BLaER1 treated with 17β-estradiol and CSF1 and Interleukin-3, amounts not matched to agents 10 nM and 100 nM (cell line): ENCODE measurements at regions not wholly inside any gene's neighbourhood (a gene's known extent, or its start where the extent isn't known, plus 50 kb on each side); places are given as distances from the start of the nearest gene placed in this dataset.

Experiments used
- H3K27ac ChIP-seq, 11 experiments: shearing (Covaris generic); formaldehyde crosslinking; 2 replicates each; pipeline ENCODE4 v1.8.1; 2022
- H3K27me3 ChIP-seq, 11 experiments: shearing (Covaris generic); formaldehyde crosslinking; 2 replicates each; pipeline ENCODE4 v1.8.1; 2022
- H3K36me3 ChIP-seq, 11 experiments: shearing (Covaris generic); formaldehyde crosslinking; 2 replicates each; pipeline ENCODE4 v1.8.1; 2022
- H3K4me1 ChIP-seq, 10 experiments: shearing (Covaris generic); formaldehyde crosslinking; 2 replicates each; pipeline ENCODE4 v1.8.1; 2022
- H3K4me2 ChIP-seq, 11 experiments: shearing (Covaris generic); formaldehyde crosslinking; 2 replicates each; pipeline ENCODE4 v1.8.1; 2022
- H3K4me3 ChIP-seq, 10 experiments: shearing (Covaris generic); formaldehyde crosslinking; 2 replicates each; pipeline ENCODE4 v1.8.1; 2022
- H3K9ac ChIP-seq, 11 experiments: shearing (Covaris generic); formaldehyde crosslinking; 2 replicates each; pipeline ENCODE4 v1.8.1; 2022
- H3K9me3 ChIP-seq, 11 experiments: shearing (Covaris generic); formaldehyde crosslinking; replicated peaks in 1 of 11; 2 replicates each; pipeline ENCODE4 v1.8.1; 2022
- H4K20me1 ChIP-seq, 11 experiments: shearing (Covaris generic); formaldehyde crosslinking; 2 replicates each; pipeline ENCODE4 v1.8.1; 2022
- Cebpa-rat ChIP-seq, 11 experiments: shearing (Covaris generic); IDR thresholded peaks; 2 replicates each; pipeline ENCODE4 v1.8.1; 2022

DNA sequence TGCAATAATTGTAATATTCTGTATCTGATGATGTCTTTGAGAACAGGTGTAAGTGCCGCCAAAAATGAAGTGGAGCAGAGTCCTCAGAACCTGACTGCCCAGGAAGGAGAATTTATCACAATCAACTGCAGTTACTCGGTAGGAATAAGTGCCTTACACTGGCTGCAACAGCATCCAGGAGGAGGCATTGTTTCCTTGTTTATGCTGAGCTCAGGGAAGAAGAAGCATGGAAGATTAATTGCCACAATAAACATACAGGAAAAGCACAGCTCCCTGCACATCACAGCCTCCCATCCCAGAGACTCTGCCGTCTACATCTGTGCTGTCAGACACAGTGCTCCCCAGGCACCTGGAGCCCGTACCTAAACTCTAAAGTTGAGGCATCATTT is 268.7 kb downstream of the DAD1 start:
- no peak overlapping the region for H3K4me3 ChIP-seq
- no peak overlapping the region for H3K27ac ChIP-seq
- no peaks in the 10 kb centered on the region for H3K27me3 ChIP-seq
- TF ChIP-seq Cebpa-rat (IDR thresholded peaks at IDR 0.05) = no peak
- H4K20me1 ChIP-seq = no peaks in the 10 kb centered on the region
- H3K36me3 ChIP-seq = no peaks in the 10 kb centered on the region
- H3K4me1 ChIP-seq = no peaks in the 10 kb centered on the region
- H3K9me3 ChIP-seq = no peaks in the 10 kb centered on the region
- H3K4me2 ChIP-seq = no peak overlapping the region
- H3K9ac ChIP-seq = no peak overlapping the region

DNA sequence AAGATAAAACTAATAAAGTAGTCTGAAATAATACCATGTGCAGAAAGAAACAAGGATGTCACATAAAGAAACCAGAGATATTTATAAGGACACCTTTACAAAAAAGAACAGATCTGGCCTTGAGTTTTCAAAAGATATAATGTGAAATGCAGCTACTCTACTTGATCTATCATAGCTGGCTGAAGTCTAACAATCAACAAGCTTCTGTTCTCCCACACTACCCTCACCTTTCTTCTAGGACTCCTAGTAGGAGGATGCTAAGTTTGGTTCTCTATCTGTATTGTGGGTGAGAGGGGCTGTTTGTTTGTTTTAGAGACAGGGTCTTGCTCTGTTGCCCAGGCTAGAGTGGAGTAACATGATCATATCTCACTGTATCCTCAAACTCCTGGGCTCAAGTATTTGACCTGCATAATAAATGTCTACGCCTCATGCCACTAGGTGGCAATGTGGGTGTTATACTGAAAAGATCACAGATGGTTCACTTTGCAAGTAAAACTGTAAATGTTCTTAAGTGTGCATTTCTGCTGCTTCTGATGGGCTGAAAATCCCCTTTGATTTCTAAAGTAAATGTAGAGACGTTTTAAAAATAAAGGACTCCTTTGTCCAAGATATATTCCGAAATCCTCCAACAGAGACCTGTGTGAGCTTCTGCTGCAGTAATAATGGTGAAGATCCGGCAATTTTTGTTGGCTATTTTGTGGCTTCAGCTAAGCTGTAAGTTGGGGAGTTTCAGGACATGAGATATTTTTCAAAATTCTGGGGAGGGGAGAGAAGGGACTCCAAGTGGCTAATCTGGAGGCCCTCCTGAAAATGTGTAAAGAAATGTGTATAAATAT is 269.3 kb downstream of the DAD1 start:
- Histone ChIP-seq H3K9ac (no peak overlapping the region), H4K20me1 (no peaks in the 10 kb centered on the region), H3K4me3 (no peak overlapping the region), H3K4me1 (no peaks in the 10 kb centered on the region), H3K27ac (no peak overlapping the region), H3K36me3 (no peaks in the 10 kb centered on the region), H3K4me2 (no peak overlapping the region), H3K27me3 (no peaks in the 10 kb centered on the region), H3K9me3 (no peaks in the 10 kb centered on the region)
- TF ChIP-seq Cebpa-rat (IDR thresholded peaks at IDR 0.05) = no peak

DNA sequence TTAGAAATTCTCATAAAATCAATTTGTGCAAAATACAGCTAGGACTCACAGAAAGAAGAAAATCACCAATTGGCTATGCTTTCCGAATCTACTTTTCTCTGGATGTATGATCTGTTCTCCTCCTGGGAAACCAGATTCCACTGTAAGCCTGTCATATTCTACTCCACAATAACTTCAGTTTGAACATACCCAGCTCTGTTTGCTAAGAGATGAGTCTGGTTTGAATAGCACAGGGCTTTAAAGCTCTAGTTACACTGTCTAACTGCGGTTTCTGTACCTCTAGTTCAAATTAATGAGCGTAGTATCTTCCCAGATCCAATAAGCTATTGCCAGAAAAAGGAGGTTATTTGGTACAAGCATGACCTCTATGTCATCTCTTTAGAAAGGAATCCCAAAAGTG is 270.1 kb downstream of the DAD1 start:
- no peak overlapping the region for H3K4me3 ChIP-seq
- no peak for TF ChIP-seq Cebpa-rat (IDR thresholded peaks at IDR 0.05)
- H3K27ac ChIP-seq = no peak overlapping the region
- H3K4me2 ChIP-seq = no peak overlapping the region
- no peaks in the 10 kb centered on the region for H4K20me1 ChIP-seq
- H3K4me1 ChIP-seq = no peaks in the 10 kb centered on the region
- H3K27me3 ChIP-seq = no peaks in the 10 kb centered on the region
- no peaks in the 10 kb centered on the region for H3K9me3 ChIP-seq
- H3K9ac ChIP-seq = no peak overlapping the region
- no peaks in the 10 kb centered on the region for H3K36me3 ChIP-seq

GRCh38 chr14:22316473-22316872 is 272.6 kb downstream of the DAD1 start:
- no peaks in the 10 kb centered on the region for H3K9me3 ChIP-seq
- H3K36me3 ChIP-seq = no peaks in the 10 kb centered on the region
- H3K4me3 ChIP-seq = no peak overlapping the region
- H3K4me1 ChIP-seq = peaks cover 0 to 8% (median 0%) of the 10 kb centered on the region in 10 experiments; a peak in 4 of 20 replicates
- no peaks in the 10 kb centered on the region for H3K27me3 ChIP-seq
- no peak overlapping the region for H3K27ac ChIP-seq
- no peak overlapping the region for H3K9ac ChIP-seq
- H3K4me2 ChIP-seq = no peak overlapping the region
- H4K20me1 ChIP-seq = no peaks in the 10 kb centered on the region
- peak in 2 of 11 experiments; percentile 42 to 43; a peak in 2 of 22 replicates for TF ChIP-seq Cebpa-rat (IDR thresholded peaks at IDR 0.05)

DNA sequence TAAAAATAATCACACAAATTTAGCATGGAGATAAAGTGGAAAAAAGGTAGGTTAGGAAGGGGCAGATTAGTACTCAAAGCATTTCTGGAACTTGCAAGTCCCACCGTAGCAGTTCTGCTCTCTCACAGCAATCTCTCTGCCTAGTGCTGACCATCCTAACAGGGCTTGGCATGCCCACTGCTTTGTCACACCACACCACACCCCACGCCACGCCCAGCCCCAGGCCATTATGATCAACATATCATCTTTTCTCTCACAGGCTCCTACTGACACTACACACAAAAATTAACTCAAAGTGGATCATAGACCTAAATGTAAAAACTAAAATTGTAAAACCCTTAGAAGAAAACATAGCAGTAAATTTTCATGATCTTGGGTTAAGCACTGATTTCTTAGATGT is 273.7 kb downstream of the DAD1 start:
- Histone ChIP-seq H3K27ac (no peak overlapping the region), H4K20me1 (no peaks in the 10 kb centered on the region), H3K4me2 (no peak overlapping the region), H3K27me3 (no peaks in the 10 kb centered on the region), H3K4me1 (peaks cover 0 to 8% (median 0%) of the 10 kb centered on the region in 10 experiments; a peak in 4 of 20 replicates), H3K9ac (no peak overlapping the region), H3K9me3 (no peaks in the 10 kb centered on the region), H3K4me3 (no peak overlapping the region), H3K36me3 (no peaks in the 10 kb centered on the region)
- no peak for TF ChIP-seq Cebpa-rat (IDR thresholded peaks at IDR 0.05)

GRCh38 chr14:22314183-22314820 is 274.7 kb downstream of the DAD1 start:
- TF ChIP-seq Cebpa-rat (IDR thresholded peaks at IDR 0.05) = no peak
- H3K4me2 ChIP-seq = no peak overlapping the region

GRCh38 chr14:22313172-22313801 is 275.7 kb downstream of the DAD1 start:
- no peaks in the 10 kb centered on the region for H3K27me3 ChIP-seq

More at GRCh38 chr14:22314183-22314820, 274.7 kb downstream of the DAD1 start:
- Histone ChIP-seq H3K4me1 (peaks cover 0 to 8% (median 0%) of the 10 kb centered on the region in 10 experiments; a peak in 4 of 20 replicates), H3K27me3 (no peaks in the 10 kb centered on the region), H3K27ac (no peak overlapping the region), H3K9ac (no peak overlapping the region), H3K9me3 (no peaks in the 10 kb centered on the region), H3K36me3 (no peaks in the 10 kb centered on the region), H3K4me3 (no peak overlapping the region), H4K20me1 (no peaks in the 10 kb centered on the region)

DNA sequence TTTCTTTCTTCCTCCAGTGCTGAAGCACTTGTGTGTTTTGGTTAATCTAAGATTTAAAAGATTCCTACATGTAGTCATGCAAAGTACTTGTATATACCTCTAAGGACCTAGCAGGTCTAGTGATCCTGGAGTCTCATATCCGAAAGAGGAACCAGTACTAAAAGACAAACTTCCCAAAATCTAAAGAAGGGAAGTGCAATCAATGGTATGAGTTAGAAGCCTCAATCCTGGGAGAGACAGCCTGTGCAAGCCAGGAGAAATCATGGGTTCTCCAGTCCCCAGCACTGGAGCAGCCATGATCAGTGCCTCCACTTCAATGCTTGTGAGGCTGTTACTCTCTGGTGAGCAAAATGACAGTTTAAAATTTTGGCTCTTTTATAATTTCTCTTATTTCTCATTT is 277.4 kb downstream of the DAD1 start:
- Histone ChIP-seq H3K36me3 (no peaks in the 10 kb centered on the region), H3K4me3 (no peak overlapping the region), H3K9me3 (no peaks in the 10 kb centered on the region), H3K27ac (no peak overlapping the region), H4K20me1 (no peaks in the 10 kb centered on the region), H3K27me3 (no peaks in the 10 kb centered on the region), H3K9ac (no peak overlapping the region), H3K4me2 (peak overlapping the region in 2 of 11 experiments; percentile 9 to 55; a peak in 2 of 22 replicates), H3K4me1 (peaks cover 0 to 8% (median 0%) of the 10 kb centered on the region in 10 experiments; a peak in 4 of 20 replicates)
- TF ChIP-seq Cebpa-rat (IDR thresholded peaks at IDR 0.05) = no peak

More at GRCh38 chr14:22313172-22313801, 275.7 kb downstream of the DAD1 start:
- Histone ChIP-seq H3K9me3 (no peaks in the 10 kb centered on the region), H3K4me1 (peaks cover 0 to 8% (median 0%) of the 10 kb centered on the region in 10 experiments; a peak in 4 of 20 replicates), H3K27ac (no peak overlapping the region), H3K9ac (no peak overlapping the region), H4K20me1 (no peaks in the 10 kb centered on the region), H3K4me3 (no peak overlapping the region), H3K4me2 (no peak overlapping the region), H3K36me3 (no peaks in the 10 kb centered on the region)
- no peak for TF ChIP-seq Cebpa-rat (IDR thresholded peaks at IDR 0.05)

DNA sequence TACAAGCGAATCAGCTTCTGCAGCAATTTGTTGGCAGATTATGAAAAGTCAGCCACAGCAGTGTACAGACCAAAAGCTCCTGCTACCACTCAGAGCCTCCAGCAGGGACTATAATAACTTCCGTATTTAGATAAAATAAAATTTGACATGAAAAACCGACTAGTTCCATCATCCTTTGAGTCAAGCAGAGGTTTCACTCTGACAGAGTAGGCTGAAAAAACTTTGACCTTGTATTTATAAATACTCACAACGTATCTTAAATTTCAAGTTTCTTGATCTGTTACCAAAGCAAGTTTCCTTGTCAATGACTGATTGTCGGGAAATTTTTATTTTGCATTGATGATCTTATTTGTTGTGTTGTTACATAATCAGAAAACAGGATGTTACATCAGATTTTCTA is 283.4 kb downstream of the DAD1 start:
- H3K27me3 ChIP-seq = no peaks in the 10 kb centered on the region

More for the DNA sequence above, 283.4 kb downstream of the DAD1 start:
- Histone ChIP-seq H3K27ac (no peak overlapping the region), H4K20me1 (no peaks in the 10 kb centered on the region), H3K9me3 (no peaks in the 10 kb centered on the region), H3K36me3 (no peaks in the 10 kb centered on the region), H3K9ac (no peak overlapping the region), H3K4me1 (no peaks in the 10 kb centered on the region), H3K4me2 (no peak overlapping the region), H3K4me3 (no peak overlapping the region)
- TF ChIP-seq Cebpa-rat (IDR thresholded peaks at IDR 0.05) = no peak
